GM23338 (cell line): ENCODE measurements at regions not wholly inside any gene's neighbourhood (a gene's known extent, or its start where the extent isn't known, plus 50 kb on each side); places are given as distances from the start of the nearest gene placed in this dataset.

Source experiments
- ATAC-seq: fragments of 200-7000 bp; cut with Tn5 transposase; 3 replicates; pipeline ENCODE4 v1.9.1; 2020
- DNase-seq: peaks from one replicate; pipeline ENCODE4 v3.0.0-alpha.2; 2015; ENCODE audit warnings: low spot score
- H2AFZ ChIP-seq: fragments of 200-600 bp; sonication (generic); 2 replicates; pipeline ENCODE4 v1.8.0; 2016; ENCODE audit warnings: antibody characterized with exemption, mild to moderate bottlenecking, moderate library complexity
- H3F3A ChIP-seq: fragments of 200-600 bp; sonication (generic); replicated peaks from 2 replicates; pipeline ENCODE4 v1.8.0; 2017; ENCODE audit warnings: antibody characterized with exemption, mixed run types, low read depth
- H3K27ac ChIP-seq: fragments of 200-600 bp; sonication (generic); 2 replicates; pipeline ENCODE4 v1.6.1; 2016; ENCODE audit warnings: low read depth
- H3K27me3 ChIP-seq: fragments of 200-600 bp; sonication (generic); 2 replicates; pipeline ENCODE4 v1.8.0; 2016; ENCODE audit warnings: mild to moderate bottlenecking, mixed run types, moderate library complexity; ENCODE audit not compliant: insufficient read depth
- H3K36me3 ChIP-seq: fragments of 200-600 bp; sonication (generic); 2 replicates; pipeline ENCODE4 v1.8.0; 2016; ENCODE audit warnings: mild to moderate bottlenecking; ENCODE audit not compliant: insufficient read depth
- H3K4me1 ChIP-seq: fragments of 200-600 bp; sonication (generic); 2 replicates; pipeline ENCODE4 v1.8.0; 2016; ENCODE audit warnings: mild to moderate bottlenecking, moderate library complexity; ENCODE audit not compliant: insufficient read depth
- H3K4me2 ChIP-seq: fragments of 200-600 bp; sonication (generic); 2 replicates; pipeline ENCODE4 v1.7.1; 2017; ENCODE audit warnings: mixed run types
- H3K4me3 ChIP-seq: fragments of 200-600 bp; sonication (generic); 2 replicates; pipeline ENCODE4 v1.6.1; 2016; ENCODE audit warnings: mixed run types
- H3K79me2 ChIP-seq: fragments of 200-600 bp; sonication (generic); replicated peaks from 2 replicates; pipeline ENCODE4 v1.8.0; 2017; ENCODE audit warnings: mild to moderate bottlenecking; ENCODE audit not compliant: insufficient read depth
- H3K9me2 ChIP-seq: fragments of 200-600 bp; sonication (generic); 2 replicates; pipeline ENCODE4 v1.8.0; 2017; ENCODE audit not compliant: insufficient read depth
- H4K20me1 ChIP-seq: fragments of 200-600 bp; sonication (generic); replicated peaks from 2 replicates; pipeline ENCODE4 v1.8.0; 2017; ENCODE audit warnings: mild to moderate bottlenecking; ENCODE audit not compliant: insufficient read depth
- H3K27ac Mint-ChIP-seq: 2 replicates; pipeline ENCODE4 v1.8.0; 2020; ENCODE audit warnings: inconsistent platforms, mild to moderate bottlenecking, moderate library complexity, mixed read lengths
- H3K27me3 Mint-ChIP-seq: 3 replicates; pipeline ENCODE4 v1.8.0; 2022; ENCODE audit warnings: low read depth, mild to moderate bottlenecking, moderate library complexity, mixed read lengths, inconsistent platforms; ENCODE audit not compliant: insufficient read depth, poor library complexity
- H3K36me3 Mint-ChIP-seq: 3 replicates; pipeline ENCODE4 v1.8.0; 2021; ENCODE audit warnings: low read depth, mild to moderate bottlenecking, inconsistent platforms, moderate library complexity, mixed read lengths
- H3K4me1 Mint-ChIP-seq: 3 replicates; pipeline ENCODE4 v1.8.0; 2020; ENCODE audit warnings: mild to moderate bottlenecking, inconsistent platforms, mixed read lengths
- H3K4me3 Mint-ChIP-seq: 3 replicates; pipeline ENCODE4 v1.8.0; 2021; ENCODE audit warnings: moderate library complexity, mild to moderate bottlenecking, inconsistent platforms, mixed read lengths
- H3K9me3 Mint-ChIP-seq: 3 replicates; pipeline ENCODE4 v1.8.0; 2020; ENCODE audit warnings: moderate library complexity, mild to moderate bottlenecking, inconsistent platforms, mixed read lengths
- CREB1 ChIP-seq: fragments of 250-450 bp; sonication (Bioruptor Pico); IDR thresholded peaks from 2 replicates; pipeline ENCODE4 v1.5.0; 2020; ENCODE audit warnings: low read depth, mild to moderate bottlenecking, moderate library complexity
- EZH2 ChIP-seq: fragments of 200-600 bp; sonication (generic); IDR thresholded peaks from one replicate; pipeline ENCODE4 v1.8.0; 2017; ENCODE audit warnings: antibody characterized with exemption, mild to moderate bottlenecking, low read depth; ENCODE audit not compliant: unreplicated experiment
- NANOG ChIP-seq: IDR thresholded peaks from 2 replicates; pipeline ENCODE4 v1.6.1; 2016; ENCODE audit warnings: antibody characterized with exemption, borderline replicate concordance
- POLR2AphosphoS5 ChIP-seq: IDR thresholded peaks from 2 replicates; pipeline ENCODE4 v1.6.1; 2016; ENCODE audit warnings: antibody characterized with exemption, low read depth
- STAT1 ChIP-seq: IDR thresholded peaks from one replicate; pipeline ENCODE4 v1.6.1; 2016; ENCODE audit warnings: antibody characterized with exemption; ENCODE audit not compliant: unreplicated experiment
- ZNF331 ChIP-seq: fragments of 250-450 bp; sonication (Bioruptor Pico); IDR thresholded peaks from 2 replicates; pipeline ENCODE4 v1.5.0; 2020; ENCODE audit warnings: low read depth, mild to moderate bottlenecking, moderate library complexity
- ZNF462 ChIP-seq: fragments of 250-450 bp; sonication (Bioruptor Pico); IDR thresholded peaks from 2 replicates; pipeline ENCODE4 v1.5.0; 2020; ENCODE audit warnings: mild to moderate bottlenecking, moderate library complexity
- TF ChIP-seq, protein P1 (sequence below), 2 experiments: fragments of 200-600 bp in 1 of 2; sonication (generic) in 1 of 2; conservative IDR thresholded peaks; 2 replicates each; pipeline versions ENCODE4 v1.5.1 to v1.6.1; 2016 to 2017; ENCODE audit warnings: antibody characterized with exemption in 2 of 2, low read depth in 2 of 2, mild to moderate bottlenecking in 2 of 2, moderate library complexity in 1 of 2
- TF ChIP-seq, protein P2 (sequence below): IDR thresholded peaks from one replicate; pipeline ENCODE4 v1.6.1; 2018; ENCODE audit warnings: antibody characterized with exemption; ENCODE audit not compliant: unreplicated experiment
- TF ChIP-seq, protein P3 (sequence below): IDR thresholded peaks from 2 replicates; pipeline ENCODE4 v1.6.1; 2016; ENCODE audit warnings: antibody characterized with exemption

DNA sequence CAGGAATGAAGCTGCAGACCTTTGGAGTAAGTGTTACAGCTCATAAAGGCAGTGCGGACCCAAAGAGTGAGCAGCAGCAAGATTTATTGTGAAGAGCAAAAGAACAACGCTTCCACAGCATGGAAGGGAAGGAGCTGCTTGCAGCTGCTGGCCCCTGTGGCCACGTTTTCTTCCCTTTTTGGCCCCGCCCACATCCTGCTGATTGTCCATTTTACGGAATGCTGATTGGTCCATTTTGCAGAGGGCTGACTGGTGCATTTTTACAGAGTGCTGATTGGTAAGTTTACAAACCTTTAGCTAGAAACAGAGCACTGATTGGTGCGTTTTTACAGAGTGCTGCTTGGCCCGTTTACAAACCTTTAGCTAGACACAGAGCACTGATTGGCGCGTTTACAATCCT is 841.5 kb downstream of the CDH11 start (continued):
- TF ChIP-seq, protein P1, sequence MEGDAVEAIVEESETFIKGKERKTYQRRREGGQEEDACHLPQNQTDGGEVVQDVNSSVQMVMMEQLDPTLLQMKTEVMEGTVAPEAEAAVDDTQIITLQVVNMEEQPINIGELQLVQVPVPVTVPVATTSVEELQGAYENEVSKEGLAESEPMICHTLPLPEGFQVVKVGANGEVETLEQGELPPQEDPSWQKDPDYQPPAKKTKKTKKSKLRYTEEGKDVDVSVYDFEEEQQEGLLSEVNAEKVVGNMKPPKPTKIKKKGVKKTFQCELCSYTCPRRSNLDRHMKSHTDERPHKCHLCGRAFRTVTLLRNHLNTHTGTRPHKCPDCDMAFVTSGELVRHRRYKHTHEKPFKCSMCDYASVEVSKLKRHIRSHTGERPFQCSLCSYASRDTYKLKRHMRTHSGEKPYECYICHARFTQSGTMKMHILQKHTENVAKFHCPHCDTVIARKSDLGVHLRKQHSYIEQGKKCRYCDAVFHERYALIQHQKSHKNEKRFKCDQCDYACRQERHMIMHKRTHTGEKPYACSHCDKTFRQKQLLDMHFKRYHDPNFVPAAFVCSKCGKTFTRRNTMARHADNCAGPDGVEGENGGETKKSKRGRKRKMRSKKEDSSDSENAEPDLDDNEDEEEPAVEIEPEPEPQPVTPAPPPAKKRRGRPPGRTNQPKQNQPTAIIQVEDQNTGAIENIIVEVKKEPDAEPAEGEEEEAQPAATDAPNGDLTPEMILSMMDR (conservative IDR thresholded peaks at IDR 0.05; ENCODE audit: low read depth in 2 of 2), result no peak
- TF ChIP-seq NANOG, result no peak

GRCh38 chr16:64278196-64278595 is 843.7 kb downstream of the CDH11 start:
- no peaks in the 10 kb centered on the region for H3K36me3 Mint-ChIP-seq
- TF ChIP-seq NANOG (no peak), ZNF462 (CRISPR knock-in tag) (no peak), CREB1 (CRISPR knock-in tag) (no peak), STAT1 (no peak), POLR2AphosphoS5 (no peak), ZNF331 (CRISPR knock-in tag) (no peak), EZH2 (no peak)
- TF ChIP-seq, protein P2, sequence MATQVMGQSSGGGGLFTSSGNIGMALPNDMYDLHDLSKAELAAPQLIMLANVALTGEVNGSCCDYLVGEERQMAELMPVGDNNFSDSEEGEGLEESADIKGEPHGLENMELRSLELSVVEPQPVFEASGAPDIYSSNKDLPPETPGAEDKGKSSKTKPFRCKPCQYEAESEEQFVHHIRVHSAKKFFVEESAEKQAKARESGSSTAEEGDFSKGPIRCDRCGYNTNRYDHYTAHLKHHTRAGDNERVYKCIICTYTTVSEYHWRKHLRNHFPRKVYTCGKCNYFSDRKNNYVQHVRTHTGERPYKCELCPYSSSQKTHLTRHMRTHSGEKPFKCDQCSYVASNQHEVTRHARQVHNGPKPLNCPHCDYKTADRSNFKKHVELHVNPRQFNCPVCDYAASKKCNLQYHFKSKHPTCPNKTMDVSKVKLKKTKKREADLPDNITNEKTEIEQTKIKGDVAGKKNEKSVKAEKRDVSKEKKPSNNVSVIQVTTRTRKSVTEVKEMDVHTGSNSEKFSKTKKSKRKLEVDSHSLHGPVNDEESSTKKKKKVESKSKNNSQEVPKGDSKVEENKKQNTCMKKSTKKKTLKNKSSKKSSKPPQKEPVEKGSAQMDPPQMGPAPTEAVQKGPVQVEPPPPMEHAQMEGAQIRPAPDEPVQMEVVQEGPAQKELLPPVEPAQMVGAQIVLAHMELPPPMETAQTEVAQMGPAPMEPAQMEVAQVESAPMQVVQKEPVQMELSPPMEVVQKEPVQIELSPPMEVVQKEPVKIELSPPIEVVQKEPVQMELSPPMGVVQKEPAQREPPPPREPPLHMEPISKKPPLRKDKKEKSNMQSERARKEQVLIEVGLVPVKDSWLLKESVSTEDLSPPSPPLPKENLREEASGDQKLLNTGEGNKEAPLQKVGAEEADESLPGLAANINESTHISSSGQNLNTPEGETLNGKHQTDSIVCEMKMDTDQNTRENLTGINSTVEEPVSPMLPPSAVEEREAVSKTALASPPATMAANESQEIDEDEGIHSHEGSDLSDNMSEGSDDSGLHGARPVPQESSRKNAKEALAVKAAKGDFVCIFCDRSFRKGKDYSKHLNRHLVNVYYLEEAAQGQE, result no peak
- TF ChIP-seq, protein P3, sequence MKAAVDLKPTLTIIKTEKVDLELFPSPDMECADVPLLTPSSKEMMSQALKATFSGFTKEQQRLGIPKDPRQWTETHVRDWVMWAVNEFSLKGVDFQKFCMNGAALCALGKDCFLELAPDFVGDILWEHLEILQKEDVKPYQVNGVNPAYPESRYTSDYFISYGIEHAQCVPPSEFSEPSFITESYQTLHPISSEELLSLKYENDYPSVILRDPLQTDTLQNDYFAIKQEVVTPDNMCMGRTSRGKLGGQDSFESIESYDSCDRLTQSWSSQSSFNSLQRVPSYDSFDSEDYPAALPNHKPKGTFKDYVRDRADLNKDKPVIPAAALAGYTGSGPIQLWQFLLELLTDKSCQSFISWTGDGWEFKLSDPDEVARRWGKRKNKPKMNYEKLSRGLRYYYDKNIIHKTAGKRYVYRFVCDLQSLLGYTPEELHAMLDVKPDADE, result no peak
- TF ChIP-seq, protein P1 (conservative IDR thresholded peaks at IDR 0.05; ENCODE audit: low read depth in 2 of 2), result no peak

More at GRCh38 chr16:64278196-64278595, 843.7 kb downstream of the CDH11 start:
- H3K4me2 ChIP-seq, result no peak overlapping the region
- H3K36me3 ChIP-seq, result no peaks in the 10 kb centered on the region
- H3K4me3 Mint-ChIP-seq, result no peak overlapping the region
- no peaks in the 10 kb centered on the region for H4K20me1 ChIP-seq
- H3K27ac Mint-ChIP-seq, result no peak overlapping the region
- no peak for DNase-seq
- H3K9me3 Mint-ChIP-seq, result no peaks in the 10 kb centered on the region
- no peaks in the 10 kb centered on the region for H3K79me2 ChIP-seq
- no peak for ATAC-seq
- no peaks in the 10 kb centered on the region for H3F3A ChIP-seq
- H3K27me3 Mint-ChIP-seq, result no peaks in the 10 kb centered on the region
- no peak overlapping the region for H3K27ac ChIP-seq
- H3K4me1 ChIP-seq, result no peaks in the 10 kb centered on the region; the same call in 1 of the 2 replicates
- H3K4me3 ChIP-seq, result no peak overlapping the region
- H2AFZ ChIP-seq, result no peak overlapping the region
- H3K27me3 ChIP-seq, result no peaks in the 10 kb centered on the region
- no peaks in the 10 kb centered on the region; the same call in 1 of the 3 replicates for H3K4me1 Mint-ChIP-seq
- no peaks in the 10 kb centered on the region for H3K9me2 ChIP-seq
